Esophagus squamous epithelium (tissue), 5 donors: ENCODE measurements at regions not wholly inside any gene's neighbourhood (a gene's known extent, or its start where the extent isn't known, plus 50 kb on each side); places are given as distances from the start of the nearest gene placed in this dataset.

ENCODE experiments used
- DNase-seq: peaks from one replicate; lab custom pipeline; 2025; lab: John Stamatoyannopoulos, UW
- H3K27ac ChIP-seq, 4 donors: fragments of 200-600 bp; sonication (generic); one replicate each; pipeline ENCODE4 v1.5.1; 2016 to 2019; ENCODE audit warnings: mild to moderate bottlenecking in 1 of 4
- H3K27me3 ChIP-seq, 4 donors: fragments of 200-600 bp; sonication (generic); 1 replicate in 3 of 4; 2 replicates in 1 of 4; pipeline versions ENCODE4 v1.5.1 to v1.6.0; 2017 to 2021; ENCODE audit warnings: antibody characterized with exemption in 1 of 4
- H3K36me3 ChIP-seq, 3 donors: fragments of 200-600 bp; sonication (generic); one replicate each; pipeline ENCODE4 v1.5.1; 2016 to 2019
- H3K4me1 ChIP-seq, 3 donors: fragments of 200-600 bp; sonication (generic); one replicate each; pipeline ENCODE4 v1.5.1; 2017 to 2019
- H3K4me3 ChIP-seq, 4 donors: fragments of 200-600 bp; sonication (generic); 1 replicate in 3 of 4; 2 replicates in 1 of 4; pipeline ENCODE4 v1.5.1; 2016 to 2019; ENCODE audit warnings: mild to moderate bottlenecking in 2 of 4, moderate library complexity in 1 of 4
- H3K9me3 ChIP-seq, 3 donors: fragments of 200-600 bp; sonication (generic); one replicate each; pipeline ENCODE4 v1.5.1; 2016 to 2019
- POLR2A ChIP-seq, 4 donors: fragments of 450-650 bp; IDR thresholded peaks; one replicate each; pipeline ENCODE4 v1.6.1; 2017; ENCODE audit warnings: antibody characterized with exemption in 4 of 4, mild to moderate bottlenecking in 4 of 4, moderate library complexity in 3 of 4
- WGBS, 2 donors: methylation state at CpG; one replicate each; pipeline ENCODE4 v1.1.5; 2018; 5-methylcytosine and 5-hydroxymethylcytosine counted together
- intact Hi-C: fragments of 100-400 bp; cut with DNase I; formaldehyde crosslinking; loops from one replicate; pipeline ENCODE4 v1.15.0; 2022
- TF ChIP-seq, protein P1 (sequence below), 6 experiments: fragments of 450-650 bp in 4 of 6; fragments of 200-600 bp in 2 of 6; sonication (generic) in 2 of 6; IDR thresholded peaks; one replicate each; pipeline ENCODE4 v1.5.1; 2016 to 2019; ENCODE audit warnings: antibody characterized with exemption in 6 of 6, mild to moderate bottlenecking in 4 of 6, moderate library complexity in 4 of 6
- donor health status: DM: yes; HTN: yes; CAD: no.

DNA sequence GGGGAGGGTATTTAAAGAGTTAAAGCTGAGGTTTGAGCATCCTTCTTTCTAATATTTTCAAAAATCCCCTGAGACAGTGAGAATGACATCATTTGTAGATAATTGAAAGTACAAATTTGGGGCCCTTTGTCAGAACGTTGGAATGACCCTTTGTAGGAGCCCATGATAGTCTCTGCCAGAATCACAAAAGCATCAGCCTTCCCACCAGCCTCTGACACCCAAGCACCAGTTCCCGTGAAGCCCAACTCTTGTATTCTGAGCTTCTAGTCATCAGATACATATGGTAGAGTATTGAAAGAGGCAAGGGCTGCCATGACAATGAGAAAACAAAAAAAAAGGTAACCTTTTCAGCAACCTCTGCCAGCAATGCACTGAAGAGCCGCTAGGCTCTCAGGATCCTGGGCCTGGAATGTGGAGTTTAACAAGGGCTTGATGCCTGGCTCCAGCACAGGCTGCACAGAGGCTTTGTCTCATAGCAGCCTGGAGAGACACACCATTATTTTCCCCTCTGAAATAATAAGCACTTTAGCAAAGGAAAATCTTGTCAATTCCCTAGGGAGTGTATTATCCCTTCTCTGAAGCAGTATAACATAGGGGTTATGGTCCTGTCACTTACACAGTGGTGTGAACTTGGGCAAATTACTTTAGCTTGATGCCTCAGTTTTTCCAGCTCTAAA, 114.4 kb downstream of the ZNF608 start:
- WGBS, 2 donors: 54 to 70% methylated on average over 2 of the region's 3 CpGs
- H3K27me3 ChIP-seq: no peaks in the 10 kb centered on the region

DNA sequence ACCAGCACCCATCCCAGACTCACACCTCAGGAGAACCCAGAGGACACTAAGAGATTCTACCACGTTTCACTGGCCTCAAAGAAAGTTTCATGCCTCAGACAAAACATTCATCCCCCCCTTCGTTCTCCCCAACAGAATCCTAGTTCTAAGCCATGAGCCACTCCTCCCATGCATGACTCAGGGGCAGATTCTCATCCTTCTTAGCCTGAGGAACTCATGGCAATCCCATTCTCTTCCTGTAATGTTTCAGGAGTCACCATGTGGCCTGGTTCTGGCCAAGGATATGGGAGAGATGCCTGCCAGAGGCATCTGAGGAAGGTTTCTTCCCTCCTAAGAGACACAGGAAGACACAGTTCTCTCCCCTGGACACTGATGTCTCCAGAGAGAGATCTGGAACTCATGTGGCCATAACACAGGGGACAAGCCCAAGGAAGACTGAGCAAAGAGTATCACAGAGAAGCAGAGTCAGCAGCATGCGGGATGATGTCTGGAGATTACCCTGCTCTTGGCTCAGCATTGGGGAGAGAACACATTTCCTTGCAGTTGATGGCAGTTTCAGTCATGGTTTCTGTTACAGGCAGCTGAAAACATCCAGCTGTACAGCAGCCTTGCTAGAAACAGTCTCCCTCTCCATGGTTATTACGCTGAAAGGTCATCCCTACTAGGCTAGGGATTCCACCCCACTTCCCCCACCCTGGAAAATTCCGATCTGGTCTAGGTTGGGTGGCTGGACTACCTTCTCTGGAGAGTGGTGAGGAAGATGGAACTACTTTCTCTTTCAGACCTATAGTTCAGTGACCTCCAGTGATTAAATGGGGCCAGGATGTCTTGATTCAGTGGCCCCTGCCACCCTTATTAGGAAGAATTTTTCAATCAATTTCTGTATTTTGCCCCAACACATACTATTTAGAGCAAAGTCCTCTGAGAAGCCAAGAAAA, 115.4 kb downstream of the ZNF608 start:
- peaks cover 0 to 27% (median 8%) of the 10 kb centered on the region in 3 donors for H3K4me1 ChIP-seq
- no peak overlapping the region for H3K27ac ChIP-seq
- WGBS, 2 donors: 85 to 95% methylated on average over 5 of the region's 5 CpGs
- intact Hi-C loops: no loop called here
- peaks cover 0 to 3% (median 0%) of the 10 kb centered on the region in 3 donors for H3K36me3 ChIP-seq
- no peak for TF ChIP-seq POLR2A (IDR thresholded peaks at IDR 0.05)
- TF ChIP-seq, protein P1, sequence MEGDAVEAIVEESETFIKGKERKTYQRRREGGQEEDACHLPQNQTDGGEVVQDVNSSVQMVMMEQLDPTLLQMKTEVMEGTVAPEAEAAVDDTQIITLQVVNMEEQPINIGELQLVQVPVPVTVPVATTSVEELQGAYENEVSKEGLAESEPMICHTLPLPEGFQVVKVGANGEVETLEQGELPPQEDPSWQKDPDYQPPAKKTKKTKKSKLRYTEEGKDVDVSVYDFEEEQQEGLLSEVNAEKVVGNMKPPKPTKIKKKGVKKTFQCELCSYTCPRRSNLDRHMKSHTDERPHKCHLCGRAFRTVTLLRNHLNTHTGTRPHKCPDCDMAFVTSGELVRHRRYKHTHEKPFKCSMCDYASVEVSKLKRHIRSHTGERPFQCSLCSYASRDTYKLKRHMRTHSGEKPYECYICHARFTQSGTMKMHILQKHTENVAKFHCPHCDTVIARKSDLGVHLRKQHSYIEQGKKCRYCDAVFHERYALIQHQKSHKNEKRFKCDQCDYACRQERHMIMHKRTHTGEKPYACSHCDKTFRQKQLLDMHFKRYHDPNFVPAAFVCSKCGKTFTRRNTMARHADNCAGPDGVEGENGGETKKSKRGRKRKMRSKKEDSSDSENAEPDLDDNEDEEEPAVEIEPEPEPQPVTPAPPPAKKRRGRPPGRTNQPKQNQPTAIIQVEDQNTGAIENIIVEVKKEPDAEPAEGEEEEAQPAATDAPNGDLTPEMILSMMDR (IDR thresholded peaks at IDR 0.05): no peak
- no peaks in the 10 kb centered on the region for H3K27me3 ChIP-seq
- DNase-seq: no peak
- no peak overlapping the region for H3K4me3 ChIP-seq
- no peaks in the 10 kb centered on the region for H3K9me3 ChIP-seq

More for the DNA sequence above, 114.4 kb downstream of the ZNF608 start:
- Histone ChIP-seq H3K27ac (no peak overlapping the region), H3K36me3 (peaks cover 0 to 6% (median 0%) of the 10 kb centered on the region in 3 donors), H3K4me1 (peaks cover 0 to 27% (median 8%) of the 10 kb centered on the region in 3 donors), H3K4me3 (no peak overlapping the region), H3K9me3 (no peaks in the 10 kb centered on the region)
- intact Hi-C loops: no loop called here
- no peak for DNase-seq
- TF ChIP-seq POLR2A (IDR thresholded peaks at IDR 0.05): no peak
- TF ChIP-seq, protein P1 (IDR thresholded peaks at IDR 0.05): no peak

DNA sequence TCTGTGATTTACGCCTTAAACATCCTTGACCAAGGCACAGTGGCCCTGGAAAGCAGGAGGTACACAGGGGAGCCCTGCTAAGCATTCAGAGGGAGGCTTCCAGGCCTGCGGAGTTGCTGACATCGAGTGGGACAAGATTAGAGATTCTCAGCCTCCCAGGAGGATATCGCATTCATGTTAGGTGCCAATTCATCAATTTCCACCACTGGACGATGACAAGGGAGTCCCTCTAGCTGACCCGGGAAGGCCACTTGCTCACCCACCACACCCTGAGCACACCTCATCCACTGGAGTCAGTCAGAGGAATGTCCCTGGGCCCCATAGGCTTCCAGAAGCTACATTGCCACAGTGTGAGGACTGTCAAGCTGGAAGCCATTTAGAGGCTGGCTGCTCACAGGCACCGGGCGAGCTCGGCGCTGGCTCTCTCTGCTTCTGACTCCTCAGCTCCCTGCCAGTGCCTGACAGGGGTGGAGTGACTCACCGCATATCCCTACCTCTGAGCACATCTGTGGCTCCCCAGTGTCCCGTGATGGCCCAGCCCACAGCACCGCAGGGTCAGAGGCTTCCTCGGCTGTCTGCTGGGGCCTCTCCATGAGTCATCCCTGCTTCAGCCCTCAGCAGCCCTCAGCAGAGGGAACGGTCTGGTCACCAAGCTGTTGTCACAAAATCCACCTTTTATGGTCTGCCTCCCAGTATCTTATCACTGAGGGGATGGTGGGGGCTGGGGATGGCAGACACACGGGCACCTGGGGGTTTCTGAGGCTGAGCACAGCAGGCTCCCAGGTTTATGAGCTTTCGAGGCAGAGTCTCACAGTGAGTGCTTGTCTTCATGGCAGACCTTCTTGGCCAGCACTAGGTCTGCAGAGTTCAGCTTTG, 117.5 kb downstream of the ZNF608 start:
- DNase-seq: no peak
- peaks cover 0 to 12% (median 0%) of the 10 kb centered on the region in 3 donors for H3K4me1 ChIP-seq
- 49 to 79% methylated on average over 6 to 9 of the region's 17 CpGs for WGBS, 2 donors
- no peaks in the 10 kb centered on the region for H3K27me3 ChIP-seq
- intact Hi-C loops: no loop called here
- no peak for TF ChIP-seq POLR2A (IDR thresholded peaks at IDR 0.05)
- TF ChIP-seq, protein P1 (IDR thresholded peaks at IDR 0.05): no peak
- H3K36me3 ChIP-seq: no peaks in the 10 kb centered on the region
- H3K9me3 ChIP-seq: no peaks in the 10 kb centered on the region
- H3K27ac ChIP-seq: peak overlapping the region in 1 of 4 donors; percentile 17
- H3K4me3 ChIP-seq: no peak overlapping the region

DNA sequence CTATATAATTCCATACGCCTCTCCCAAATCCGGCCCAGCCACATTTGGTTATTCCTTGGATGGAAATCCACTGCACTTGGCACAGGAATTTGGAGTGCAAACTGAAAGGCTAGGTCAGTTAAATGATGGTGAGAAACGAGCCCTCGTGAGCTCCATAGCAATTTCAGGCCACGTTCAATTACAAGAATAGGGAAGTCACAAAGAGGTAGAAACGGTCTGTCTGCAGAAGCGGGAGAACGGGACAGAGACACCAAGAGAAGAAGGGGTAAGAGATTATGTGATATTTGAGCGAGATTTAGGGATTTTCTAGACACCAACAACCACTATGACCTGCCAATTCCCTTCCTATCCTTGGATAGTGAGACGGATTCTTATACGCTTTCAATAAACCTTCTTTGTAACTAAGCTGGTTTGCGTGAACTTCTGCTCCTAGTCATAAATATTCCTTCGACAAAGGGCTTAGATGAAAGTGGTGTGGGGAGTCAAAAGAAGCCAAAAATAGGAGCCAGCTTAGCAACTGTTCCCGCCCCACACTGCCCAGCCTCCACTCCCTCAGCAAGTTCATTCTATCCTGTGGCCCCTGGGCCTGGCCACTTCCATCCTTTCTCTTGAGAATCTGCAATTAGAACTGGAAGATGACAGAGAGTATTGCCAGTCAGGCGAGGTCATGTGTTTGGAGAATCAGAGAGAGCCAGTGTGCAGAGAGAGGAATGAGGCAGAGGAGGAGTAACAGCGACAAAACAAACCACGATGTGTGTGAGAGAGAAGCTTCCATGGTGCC, 118.4 kb downstream of the ZNF608 start:
- no peak overlapping the region for H3K4me3 ChIP-seq
- H3K4me1 ChIP-seq: peaks cover 0 to 11% (median 0%) of the 10 kb centered on the region in 3 donors
- no peaks in the 10 kb centered on the region for H3K9me3 ChIP-seq
- peak overlapping the region in 1 of 4 donors; percentile 17 for H3K27ac ChIP-seq
- WGBS, 2 donors: 68 to 74% methylated on average over 16 to 17 of the region's 17 CpGs
- no peaks in the 10 kb centered on the region for H3K27me3 ChIP-seq
- intact Hi-C loops: no loop called here
- H3K36me3 ChIP-seq: no peaks in the 10 kb centered on the region
- no peak for DNase-seq
- TF ChIP-seq POLR2A (IDR thresholded peaks at IDR 0.05): no peak
- TF ChIP-seq, protein P1 (IDR thresholded peaks at IDR 0.05): no peak
